ENCODE measurements at regions not wholly inside any gene's neighbourhood (a gene's known extent, or its start where the extent isn't known, plus 50 kb on each side); places are given as distances from the start of the nearest gene placed in this dataset.
"Not testable (repeated sequence)": the region's sequence is repeated elsewhere in the genome, so short reads cannot be mapped to it uniquely, and the experiment has no call there.

- no peak for DNase-seq
Measured at GRCh38 chr10:53430127-53430891, 657.7 kb upstream of the MBL2 start.

GRCh38 chr10:53422223-53422888 lies 649.8 kb upstream of the MBL2 start:
- no peak for DNase-seq

- no peak for DNase-seq
Measured at GRCh38 chr10:53412651-53413050, 640.1 kb upstream of the MBL2 start.

- DNase-seq: no peak
Measured at GRCh38 chr10:53406532-53406931, 633.9 kb upstream of the MBL2 start.

GRCh38 chr10:53403688-53404087 lies 631.1 kb upstream of the MBL2 start:
- no peak for DNase-seq

GRCh38 chr10:53402594-53402993 lies 630.0 kb upstream of the MBL2 start:
- DNase-seq: no peak

GRCh38 chr10:53401536-53401935 lies 629.0 kb upstream of the MBL2 start:
- no peak for DNase-seq

GRCh38 chr10:53396876-53397275 lies 624.3 kb upstream of the MBL2 start:
- no peak for DNase-seq

- no peak for DNase-seq
Measured at GRCh38 chr10:53395449-53395848, 622.9 kb upstream of the MBL2 start.

GRCh38 chr10:53387562-53387961 lies 615.0 kb upstream of the MBL2 start:
- DNase-seq: no peak

GRCh38 chr10:53382543-53382942 lies 610.0 kb upstream of the MBL2 start:
- DNase-seq: no peak

- no peak for DNase-seq
Measured at GRCh38 chr10:53379956-53380355, 607.4 kb upstream of the MBL2 start.

- DNase-seq: no peak
Measured at GRCh38 chr10:53370347-53370746, 597.8 kb upstream of the MBL2 start.

GRCh38 chr10:53361936-53362335 lies 589.4 kb upstream of the MBL2 start:
- DNase-seq: no peak

- no peak for DNase-seq
Measured at GRCh38 chr10:53361281-53361680, 588.7 kb upstream of the MBL2 start.

GRCh38 chr10:53358978-53359377 lies 586.4 kb upstream of the MBL2 start:
- not testable (repeated sequence) for DNase-seq

GRCh38 chr10:53358536-53358935 lies 586.0 kb upstream of the MBL2 start:
- DNase-seq: no peak

- no peak for DNase-seq
Measured at GRCh38 chr10:53357587-53357986, 585.0 kb upstream of the MBL2 start.

- DNase-seq: no peak
Measured at GRCh38 chr10:53356616-53357349, 584.2 kb upstream of the MBL2 start.

GRCh38 chr10:53342531-53342930 lies 569.9 kb upstream of the MBL2 start:
- not testable (repeated sequence) for DNase-seq

- not testable (repeated sequence) for DNase-seq
Measured at GRCh38 chr10:53338199-53338598, 565.6 kb upstream of the MBL2 start.

GRCh38 chr10:53335803-53336422 lies 563.3 kb upstream of the MBL2 start:
- DNase-seq: not testable (repeated sequence)

GRCh38 chr10:53331460-53331859 lies 558.9 kb upstream of the MBL2 start:
- DNase-seq: no peak

All from activated T-cell treated with anti-CD3 and anti-CD28 coated beads, Interleukin-2, amount 50 U/mL, for 48 hours (primary cell).